CD4-positive, alpha-beta T cell treated with Interleukin-2 at 100 ng/mL for 4 hours (primary cell): ENCODE measurements at regions not wholly inside any gene's neighbourhood (a gene's known extent, or its start where the extent isn't known, plus 50 kb on each side); places are given as distances from the start of the nearest gene placed in this dataset.
"Not testable (repeated sequence)": the region's sequence is repeated elsewhere in the genome, so short reads cannot be mapped to it uniquely, and the experiment has no call there.

Experiments
- DNase-seq: peaks from one replicate; pipeline ENCODE4 v3.0.0-alpha.2; 2020; ENCODE audit warnings: low spot score

DNA sequence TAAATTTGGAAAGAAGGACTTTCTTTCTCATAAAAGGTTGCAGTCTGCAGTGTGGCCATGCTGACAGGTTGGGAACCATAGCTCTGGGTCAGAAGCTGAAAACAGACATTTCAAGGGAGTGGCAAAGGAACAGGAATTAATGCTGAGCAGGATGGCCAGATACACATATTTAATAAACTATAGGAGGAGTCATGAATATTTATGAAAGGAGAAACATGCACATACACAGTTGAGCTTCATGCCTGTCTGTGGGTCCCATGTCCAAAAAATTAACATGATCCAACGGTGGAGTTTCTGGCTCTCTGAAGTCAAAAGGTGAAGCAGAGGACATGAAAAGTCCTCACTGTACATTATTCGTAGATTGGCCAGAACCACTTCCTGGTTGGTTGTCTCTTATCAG, 2556.0 kb downstream of the PCDH9 start:
- DNase-seq, result no peak

GRCh38 chr13:64672751-64673150, 2557.4 kb downstream of the PCDH9 start:
- DNase-seq, result no peak

DNA sequence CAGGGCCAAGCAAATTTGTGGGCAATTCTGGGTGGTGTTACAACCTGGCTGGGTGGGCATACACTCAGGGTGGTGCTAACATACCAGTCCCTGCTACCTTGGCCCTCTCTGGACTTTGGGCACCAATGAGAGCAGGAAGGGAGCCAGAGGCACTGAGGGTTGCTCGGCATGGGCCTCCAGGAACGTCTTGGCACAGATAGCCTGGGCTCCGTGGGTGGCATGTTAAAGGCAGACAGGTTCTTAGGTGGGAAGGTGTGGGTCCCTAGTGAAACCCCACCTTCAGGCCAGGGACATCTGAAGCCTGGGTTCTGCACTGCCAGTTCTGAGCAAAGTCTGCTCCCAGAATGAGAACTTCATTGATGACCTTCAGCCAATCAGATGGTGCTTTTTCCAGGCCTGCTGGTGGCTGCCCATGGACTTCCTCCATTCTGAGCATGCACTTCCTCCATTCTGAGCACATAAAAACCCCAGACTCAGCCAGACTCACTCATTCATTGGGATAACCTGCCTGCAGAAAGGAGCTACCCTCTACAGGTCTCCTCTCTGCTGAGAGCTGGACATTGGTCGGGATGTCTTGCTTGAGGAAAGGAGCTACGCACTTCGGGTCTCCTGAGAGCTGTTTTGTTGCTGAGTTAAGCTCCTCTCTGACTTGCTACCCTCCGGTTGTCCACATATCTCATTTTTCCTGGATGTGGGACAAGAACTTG, 2567.1 kb downstream of the PCDH9 start:
- no peak for DNase-seq

DNA sequence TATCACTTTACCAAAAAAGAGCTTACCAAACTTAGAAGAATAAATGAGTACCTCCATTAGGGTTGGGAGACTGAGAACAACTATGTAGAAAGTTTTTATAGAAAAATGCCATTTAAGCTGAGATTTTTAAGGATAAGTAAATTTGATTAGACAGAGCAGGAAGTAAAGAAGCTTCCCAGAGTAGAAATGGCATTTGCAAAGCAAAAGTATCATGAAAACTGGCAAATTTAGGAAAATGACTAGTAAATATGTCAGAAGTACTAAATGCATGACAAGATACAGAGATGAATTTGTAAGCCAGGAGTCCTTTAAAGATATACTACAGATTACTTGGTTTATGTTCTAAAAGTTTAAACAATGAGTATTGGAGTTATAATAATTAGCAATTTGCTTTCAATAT, 2581.8 kb downstream of the PCDH9 start:
- DNase-seq, result no peak

- DNase-seq, result no peak
These were observed 2587.1 kb downstream of the PCDH9 start for GRCh38 chr13:64643066-64643465.

- no peak for DNase-seq
These were observed 2590.1 kb downstream of the PCDH9 start for GRCh38 chr13:64640002-64640401.

GRCh38 chr13:64639206-64639605, 2590.9 kb downstream of the PCDH9 start:
- DNase-seq, result no peak

DNA sequence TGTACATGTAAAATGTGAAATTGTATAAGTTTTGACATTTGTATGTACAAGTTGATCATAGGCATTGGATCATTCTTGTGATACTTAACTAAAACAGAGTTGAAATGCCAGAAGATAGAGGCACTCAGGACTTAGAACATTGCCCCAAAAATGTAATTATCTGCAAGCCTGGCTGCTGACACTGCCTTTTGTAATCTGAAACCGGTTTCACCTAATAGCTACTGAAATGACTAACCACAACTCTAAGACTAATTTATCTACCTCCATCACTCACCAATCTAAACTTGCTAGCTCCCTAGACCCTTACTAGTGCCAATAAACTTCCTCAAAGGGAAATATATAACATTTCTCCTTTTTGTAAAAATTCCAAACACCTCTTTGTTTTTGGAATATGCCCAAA, 2596.2 kb downstream of the PCDH9 start:
- DNase-seq, result no peak

DNA sequence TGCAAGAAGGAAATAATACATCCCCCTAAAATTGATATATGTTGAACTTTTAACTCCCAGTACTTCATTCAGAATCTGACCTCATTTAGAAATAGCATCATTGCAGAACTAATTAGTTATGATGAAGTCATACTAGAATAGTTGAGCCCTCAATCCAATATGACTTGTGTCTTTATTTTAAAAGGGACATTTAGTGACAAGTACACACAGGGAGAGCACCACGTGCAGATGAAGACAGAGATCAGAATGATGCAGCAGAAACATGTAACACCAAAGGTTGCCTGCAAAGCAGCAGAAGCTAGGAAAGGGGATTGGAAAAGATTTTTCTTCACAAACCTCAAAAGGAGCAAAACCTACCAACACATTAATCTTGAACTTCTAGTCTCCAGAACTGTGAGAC, 2602.5 kb downstream of the PCDH9 start:
- DNase-seq, result no peak

DNA sequence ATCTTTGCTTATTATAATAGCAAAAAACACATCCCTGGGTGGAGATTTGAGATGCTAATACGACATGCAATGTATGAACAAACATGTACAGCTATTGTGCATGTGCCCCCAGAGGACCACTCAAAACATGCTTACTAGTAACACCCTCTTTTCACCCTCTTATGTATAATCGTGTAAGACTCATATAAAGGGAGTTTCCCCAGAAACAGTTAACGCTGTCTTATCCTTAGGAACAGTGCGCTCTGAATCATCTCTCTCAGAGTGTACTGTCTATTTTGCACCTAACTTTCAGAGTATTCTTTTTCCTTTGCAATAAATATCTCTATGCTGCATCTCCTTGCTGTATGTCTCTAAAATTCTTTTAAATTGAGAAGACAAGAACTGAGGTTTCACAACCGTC, 2604.0 kb downstream of the PCDH9 start:
- no peak for DNase-seq

GRCh38 chr13:64617231-64617630, 2612.9 kb downstream of the PCDH9 start:
- DNase-seq, result no peak

- DNase-seq, result no peak
These were observed 2638.2 kb downstream of the PCDH9 start for GRCh38 chr13:64591971-64592370.

GRCh38 chr13:64579331-64579730, 2650.8 kb downstream of the PCDH9 start:
- no peak for DNase-seq

DNA sequence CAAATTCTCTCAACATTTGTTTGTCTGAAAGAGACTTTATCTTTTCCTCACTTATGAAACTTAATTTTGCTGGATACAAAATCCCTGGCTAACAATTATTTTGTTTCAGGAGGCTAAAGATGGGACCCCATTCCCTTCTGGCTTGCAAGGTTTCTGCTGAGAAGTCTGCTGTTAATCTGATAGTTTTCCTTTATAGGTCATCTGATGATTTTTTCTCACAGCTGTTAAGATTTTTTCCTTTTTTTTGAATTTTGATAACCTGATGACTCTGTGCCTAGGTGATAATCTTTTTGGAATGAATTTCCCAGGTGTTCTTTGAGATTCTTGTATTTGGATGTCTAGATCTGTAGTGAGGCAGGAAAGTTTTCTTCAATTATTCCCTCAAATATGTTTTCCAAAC, 2661.4 kb downstream of the PCDH9 start:
- no peak for DNase-seq

GRCh38 chr13:64558031-64558430, 2672.1 kb downstream of the PCDH9 start:
- not testable (repeated sequence) for DNase-seq

GRCh38 chr13:64556376-64556775, 2673.8 kb downstream of the PCDH9 start:
- DNase-seq, result no peak

- no peak for DNase-seq
These were observed 2676.6 kb downstream of the PCDH9 start for GRCh38 chr13:64553411-64554129.

- no peak for DNase-seq
These were observed 2678.4 kb downstream of the PCDH9 start for GRCh38 chr13:64551755-64552154.

GRCh38 chr13:64546371-64546770, 2683.8 kb downstream of the PCDH9 start:
- DNase-seq, result no peak

DNA sequence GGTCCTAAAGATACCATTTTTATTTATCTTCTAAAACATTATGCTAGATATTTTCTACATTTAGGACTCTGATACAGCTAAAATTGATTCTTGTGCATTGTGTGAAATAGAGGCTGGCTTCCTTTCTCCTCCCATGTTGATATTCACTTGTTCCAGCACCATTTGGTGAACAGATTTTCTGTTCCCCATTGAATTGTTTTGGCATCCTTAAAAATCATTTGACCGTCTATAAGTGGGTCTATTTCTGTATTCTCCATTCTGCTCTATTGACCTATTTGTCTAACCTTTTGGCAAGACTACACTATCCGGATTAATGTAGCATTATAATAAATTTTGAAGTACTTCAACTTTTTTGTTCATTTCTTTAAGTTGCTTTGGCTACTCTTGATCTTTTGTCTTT, 2689.2 kb downstream of the PCDH9 start:
- DNase-seq, result no peak

GRCh38 chr13:64540468-64540867, 2689.7 kb downstream of the PCDH9 start:
- no peak for DNase-seq

DNA sequence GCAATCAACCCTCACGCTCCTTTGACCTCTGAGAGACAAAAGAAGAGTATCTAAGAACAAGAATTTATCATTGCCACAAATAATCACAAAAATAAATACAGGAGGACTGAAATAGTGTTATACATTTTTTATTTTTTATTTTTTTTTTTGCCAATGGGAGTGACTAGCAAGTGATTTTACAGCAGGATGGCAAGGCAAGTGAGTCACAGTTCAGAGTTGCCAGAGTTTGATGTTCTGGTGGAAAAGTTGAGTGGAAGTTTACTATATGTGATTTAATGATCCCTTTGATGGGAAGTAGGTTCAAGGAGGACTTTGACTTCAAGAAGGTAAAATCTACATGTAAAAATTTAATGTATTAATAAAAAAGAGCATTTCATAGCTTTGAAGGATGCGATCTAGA, 2691.4 kb downstream of the PCDH9 start:
- no peak for DNase-seq

DNA sequence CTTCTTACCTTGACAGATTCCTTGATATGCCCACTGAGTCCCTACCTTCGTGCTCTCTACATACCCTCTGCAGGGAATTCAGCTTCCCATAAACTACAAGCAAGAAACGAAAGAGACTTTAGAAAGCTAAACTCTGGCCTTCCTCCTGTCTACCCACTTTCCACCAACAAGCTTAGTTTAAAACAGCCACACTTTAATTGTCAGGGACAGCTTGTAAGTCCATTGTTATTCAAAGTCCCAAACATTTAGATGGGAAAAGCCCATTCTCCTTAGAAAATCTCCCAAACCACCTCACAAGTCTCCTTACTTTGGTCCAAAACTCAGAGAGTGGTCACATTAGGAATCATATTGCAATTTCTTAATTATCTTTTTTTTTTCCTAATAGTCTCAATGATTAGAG, 2695.8 kb downstream of the PCDH9 start:
- no peak for DNase-seq

GRCh38 chr13:64531400-64531799, 2698.7 kb downstream of the PCDH9 start:
- no peak for DNase-seq
